HG03025 (cell line): ENCODE measurements at regions not wholly inside any gene's neighbourhood (a gene's known extent, or its start where the extent isn't known, plus 50 kb on each side); places are given as distances from the start of the nearest gene placed in this dataset.
"Not testable (repeated sequence)": the region's sequence is repeated elsewhere in the genome, so short reads cannot be mapped to it uniquely, and the experiment has no call there.

Experiments
- ATAC-seq: cut with Tn5 transposase; IDR thresholded peaks from one replicate; pipeline ENCODE4 v1.9.1; 2021; ENCODE audit warnings: mild to moderate bottlenecking, moderate library complexity; ENCODE audit not compliant: unreplicated experiment, low FRiP score

DNA sequence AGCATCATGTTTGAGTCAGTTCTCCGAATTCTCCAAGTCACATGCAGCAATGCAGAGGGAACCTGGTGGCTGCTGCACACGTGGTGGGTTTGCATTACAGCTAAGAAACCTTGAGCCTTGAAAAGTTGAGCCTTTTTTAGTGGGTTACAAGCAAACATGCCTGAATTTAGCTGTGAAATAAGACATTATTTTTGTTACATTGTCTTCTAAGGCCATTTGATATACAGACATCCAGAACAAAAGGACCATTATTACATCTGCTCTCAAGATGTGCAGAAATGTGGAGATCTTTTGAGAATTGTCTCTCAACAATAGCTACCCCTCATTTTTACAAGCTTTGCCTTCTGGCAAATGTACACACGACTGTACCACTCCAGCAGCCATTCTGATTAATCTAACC is 720.5 kb upstream of the SLC35B3 start:
- no peak for ATAC-seq

DNA sequence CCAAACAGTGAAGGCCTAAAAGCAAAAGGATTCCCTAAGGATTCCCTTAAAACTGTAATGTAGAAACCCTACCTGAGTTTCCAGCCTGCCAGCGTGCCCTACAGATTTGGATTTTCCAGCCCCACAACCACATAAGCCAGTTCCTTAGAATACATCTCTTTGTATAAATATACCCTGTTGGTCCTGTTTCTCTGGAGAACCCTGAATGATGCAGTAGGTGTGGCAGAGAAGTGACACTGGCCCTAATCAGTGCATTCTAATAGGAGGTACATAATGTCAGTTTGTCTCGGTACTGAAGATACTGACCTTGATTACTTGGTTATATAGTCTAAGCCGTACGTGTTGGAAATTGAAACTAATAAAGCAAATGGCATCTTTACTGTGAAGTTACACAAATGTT is 707.8 kb upstream of the SLC35B3 start:
- ATAC-seq: no peak

GRCh38 chr6:9140951-9141460 is 705.7 kb upstream of the SLC35B3 start:
- no peak for ATAC-seq

GRCh38 chr6:9140172-9140571 is 704.8 kb upstream of the SLC35B3 start:
- no peak for ATAC-seq

DNA sequence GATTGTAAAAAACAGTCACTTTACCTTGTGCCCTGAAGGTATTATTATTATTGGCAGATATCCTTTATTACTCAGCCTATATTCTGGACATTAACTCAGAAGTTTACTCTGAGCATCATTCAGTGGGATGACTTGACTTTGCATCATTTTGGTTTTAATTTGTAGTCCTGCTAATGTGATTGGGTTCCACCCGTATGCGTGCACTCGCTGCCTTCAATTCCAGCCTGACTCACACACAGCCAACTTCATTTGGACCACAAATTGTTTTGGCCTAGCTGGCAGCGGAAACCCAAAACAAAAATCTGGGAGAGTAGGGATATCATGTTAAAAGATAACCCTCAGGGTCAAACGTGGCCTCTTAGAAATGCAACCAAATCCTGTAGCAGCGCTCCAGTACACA is 704.4 kb upstream of the SLC35B3 start:
- no peak for ATAC-seq

DNA sequence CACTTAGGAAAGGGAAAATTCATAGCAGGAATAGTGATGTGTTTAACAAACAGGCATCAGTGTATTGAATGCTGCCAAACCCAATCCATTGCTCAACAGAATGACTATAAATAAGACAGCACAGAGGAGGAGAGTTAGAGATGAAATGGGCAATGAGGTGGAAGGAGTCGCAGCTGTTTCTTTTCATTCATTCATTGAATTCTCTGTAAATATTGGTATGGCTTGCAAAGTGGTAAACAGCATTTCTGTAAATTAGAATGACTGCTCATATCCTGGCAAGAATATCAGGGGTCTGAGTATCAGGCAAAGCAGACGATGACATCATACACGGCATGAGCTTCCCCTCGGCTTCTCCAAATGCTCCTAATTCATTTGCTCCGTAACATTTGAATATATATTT is 703.6 kb upstream of the SLC35B3 start:
- ATAC-seq: no peak

DNA sequence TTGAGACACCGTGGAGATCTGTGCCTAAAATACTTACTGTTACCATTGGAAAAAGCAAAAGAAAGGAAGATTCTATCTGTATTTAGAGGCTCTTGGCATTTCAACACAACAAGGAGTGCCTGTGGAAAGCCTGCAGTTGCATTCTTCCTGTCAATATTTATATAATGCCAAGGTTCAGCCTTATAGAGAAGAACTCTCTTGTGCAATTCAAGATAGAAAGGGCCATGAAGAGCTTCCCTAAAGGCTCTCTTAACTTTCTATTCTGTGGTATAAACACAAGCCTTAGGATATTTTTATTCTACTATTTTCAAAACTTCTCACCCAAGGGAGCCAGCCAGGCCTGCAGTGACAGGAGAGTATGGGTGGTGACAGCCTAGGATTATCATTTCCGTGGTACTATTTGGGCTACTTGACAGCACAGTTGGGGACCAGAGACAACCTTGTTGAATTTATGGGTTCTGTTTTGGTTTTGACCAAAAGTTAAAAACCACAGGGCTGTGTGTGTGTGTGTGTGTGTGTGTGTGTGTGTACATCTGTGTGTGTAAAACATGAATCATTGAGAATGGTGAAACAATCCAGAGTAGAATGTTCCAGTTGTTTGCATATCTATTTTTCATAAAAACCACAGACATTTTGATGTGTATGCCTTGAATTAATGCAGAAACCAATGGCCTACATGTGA is 700.9 kb upstream of the SLC35B3 start:
- no peak for ATAC-seq

- no peak for ATAC-seq
Measured at GRCh38 chr6:9131616-9132015, 696.3 kb upstream of the SLC35B3 start.

- no peak for ATAC-seq
Measured at GRCh38 chr6:9131201-9131600, 695.9 kb upstream of the SLC35B3 start.

DNA sequence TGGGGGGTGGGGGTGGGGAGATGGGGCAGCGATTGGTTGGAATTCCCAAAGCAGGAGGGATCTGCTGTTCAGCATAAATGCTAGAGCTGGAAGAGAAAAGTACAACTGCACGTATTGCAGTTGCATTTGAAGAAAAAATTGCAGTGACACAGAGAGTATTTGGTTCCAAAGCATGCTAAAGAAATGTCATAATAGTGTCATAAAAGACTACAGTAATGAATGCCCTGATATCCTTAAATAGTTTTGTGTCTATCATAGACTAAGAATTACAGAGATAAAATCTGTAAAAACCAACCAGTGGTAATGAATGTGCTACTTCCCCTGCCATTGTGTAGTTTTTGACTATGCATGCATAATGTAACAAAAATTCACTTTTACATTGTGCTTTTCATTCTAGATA is 693.6 kb upstream of the SLC35B3 start:
- ATAC-seq: no peak

GRCh38 chr6:9126878-9127560 is 691.7 kb upstream of the SLC35B3 start:
- no peak for ATAC-seq

- not testable (repeated sequence) for ATAC-seq
Measured at GRCh38 chr6:9126034-9126433, 690.7 kb upstream of the SLC35B3 start.

DNA sequence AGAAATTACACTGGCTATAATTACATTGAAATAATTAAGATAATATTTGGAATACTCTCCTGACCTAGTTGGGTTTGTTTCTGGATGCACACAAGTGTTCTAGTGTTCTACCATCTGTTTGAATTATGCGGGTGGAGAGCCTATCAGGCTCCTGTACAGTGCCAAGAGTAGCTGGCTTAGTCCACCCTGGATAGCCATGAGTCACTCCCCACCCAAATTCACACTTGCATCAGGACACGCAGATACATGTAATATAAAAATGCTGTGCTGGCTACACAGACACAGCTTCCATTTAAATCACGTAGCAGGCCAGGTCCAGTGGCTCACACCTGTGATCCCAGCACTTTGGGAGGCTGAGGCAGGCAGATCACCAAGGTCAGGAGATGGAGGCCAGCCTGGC is 686.2 kb upstream of the SLC35B3 start:
- no peak for ATAC-seq

DNA sequence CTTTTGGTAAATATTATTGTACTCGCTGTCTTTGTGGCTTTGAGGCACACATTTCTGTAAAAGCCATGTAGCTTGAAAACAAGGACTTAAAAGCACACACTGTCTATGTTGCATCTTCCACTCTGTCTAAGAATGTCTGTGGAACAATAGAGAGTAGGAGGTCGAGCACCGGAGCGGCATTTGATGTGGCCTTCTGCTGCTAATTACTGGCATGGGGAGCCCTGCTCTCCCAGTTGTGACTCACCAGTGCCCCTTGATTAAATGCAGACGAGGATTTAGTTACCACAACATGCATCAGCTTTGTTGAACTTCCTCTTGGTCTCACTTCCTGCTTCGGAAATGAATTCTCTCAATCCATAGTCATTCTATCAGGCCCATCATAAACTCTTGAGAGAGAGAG is 680.7 kb upstream of the SLC35B3 start:
- ATAC-seq: no peak

- no peak for ATAC-seq
Measured at GRCh38 chr6:9112544-9112943, 677.2 kb upstream of the SLC35B3 start.

DNA sequence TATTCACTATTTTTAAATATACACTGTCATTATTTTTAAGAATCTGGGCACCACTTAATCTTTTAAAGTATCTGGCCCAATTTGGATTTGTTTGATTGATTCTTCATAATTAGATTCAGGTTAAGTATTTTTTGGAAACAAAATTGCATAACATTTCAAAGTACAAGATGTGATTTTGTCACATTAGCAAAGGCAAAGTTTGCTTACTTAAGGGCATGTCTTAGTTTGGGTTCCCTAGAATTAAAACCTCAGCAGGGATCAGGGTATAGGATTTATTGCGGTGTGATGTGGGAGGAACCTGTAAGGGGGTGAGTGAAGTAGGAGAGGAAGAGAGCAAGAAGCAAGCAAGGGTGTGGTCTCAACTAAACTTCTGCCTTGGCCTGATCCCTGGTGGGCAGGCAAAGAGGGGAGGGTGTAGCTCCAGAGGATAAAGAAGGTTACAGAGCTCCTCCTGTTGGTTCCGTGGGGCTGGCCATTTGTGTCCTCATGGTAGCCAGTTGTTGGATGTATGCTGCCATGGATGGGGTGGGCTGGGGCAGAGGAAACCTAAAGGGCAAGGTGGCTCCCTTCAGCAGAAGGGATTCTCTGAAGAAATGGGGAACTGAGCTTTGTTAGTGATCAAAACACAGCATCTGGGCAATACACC is 668.7 kb upstream of the SLC35B3 start:
- no peak for ATAC-seq

GRCh38 chr6:9101920-9102319 is 666.6 kb upstream of the SLC35B3 start:
- no peak for ATAC-seq

GRCh38 chr6:9100869-9101580 is 665.7 kb upstream of the SLC35B3 start:
- ATAC-seq: no peak

GRCh38 chr6:9095729-9096128 is 660.4 kb upstream of the SLC35B3 start:
- no peak for ATAC-seq

- no peak for ATAC-seq
Measured at GRCh38 chr6:9095137-9095536, 659.8 kb upstream of the SLC35B3 start.

DNA sequence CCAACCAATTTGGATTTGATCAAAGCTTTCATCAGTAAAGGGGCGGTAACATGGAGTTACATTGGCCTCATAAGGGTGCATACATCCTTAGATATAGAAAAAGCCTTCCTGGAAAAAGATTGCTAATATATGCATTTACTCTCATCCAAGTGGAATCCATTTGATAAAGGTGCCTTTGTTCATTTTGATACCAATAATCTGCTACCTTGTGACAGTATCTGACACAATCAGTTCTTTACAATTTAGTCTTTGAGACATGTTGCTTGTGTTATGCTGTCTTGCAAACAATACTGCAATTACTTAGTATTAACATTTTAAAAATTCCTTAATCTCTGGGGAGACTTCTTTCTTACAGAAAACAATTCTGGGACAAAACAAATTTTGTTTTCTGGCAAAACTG is 654.4 kb upstream of the SLC35B3 start:
- no peak for ATAC-seq
